HK-2 (cell line): ENCODE measurements at regions not wholly inside any gene's neighbourhood (a gene's known extent, or its start where the extent isn't known, plus 50 kb on each side); places are given as distances from the start of the nearest gene placed in this dataset.
"Not testable (repeated sequence)": the region's sequence is repeated elsewhere in the genome, so short reads cannot be mapped to it uniquely, and the experiment has no call there.

ENCODE experiments used
- DNase-seq: peaks from one replicate; pipeline ENCODE4 v3.0.0-alpha.2; 2018; ENCODE audit not compliant: unreplicated experiment

DNA sequence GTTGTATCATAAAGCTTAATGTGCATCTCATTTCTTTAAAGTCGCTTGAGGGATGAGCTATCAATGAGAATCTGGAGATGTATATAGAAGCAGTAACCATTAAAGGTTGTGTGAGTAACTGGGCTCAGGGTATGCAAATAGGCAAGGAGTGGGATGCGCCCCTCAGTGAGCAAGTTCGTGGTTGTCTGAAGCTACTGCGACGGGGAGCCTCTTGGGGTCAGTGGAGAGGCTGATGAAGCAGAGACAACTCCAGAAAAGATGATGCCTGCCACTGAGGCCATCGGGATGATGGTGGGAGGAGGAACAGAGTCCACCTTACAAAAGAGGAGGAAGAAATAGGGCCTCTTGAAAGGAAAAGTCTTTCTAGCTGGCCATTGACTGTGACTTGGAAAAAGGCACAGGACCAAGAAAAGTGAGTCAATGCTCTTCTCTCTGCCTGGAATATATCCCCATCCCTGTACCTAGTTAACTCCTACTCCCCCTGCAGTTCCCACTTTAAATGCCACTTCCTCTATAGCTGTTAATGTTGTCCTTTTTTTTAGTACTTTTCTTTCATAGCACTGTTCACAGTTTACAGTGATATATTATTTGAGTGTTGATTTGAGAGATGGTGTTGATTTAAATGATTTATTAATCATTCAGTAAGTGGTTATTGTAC lies 51.4 kb upstream of the LSM6 start:
- DNase-seq = no peak

GRCh38 chr4:146123231-146123630 lies 52.3 kb upstream of the LSM6 start:
- DNase-seq = no peak

- no peak for DNase-seq
Observed at GRCh38 chr4:146122398-146122797, 53.1 kb upstream of the LSM6 start.

GRCh38 chr4:146121757-146122156 lies 53.8 kb upstream of the LSM6 start:
- DNase-seq = no peak

- no peak for DNase-seq
Observed at GRCh38 chr4:146119845-146120404, 55.6 kb upstream of the LSM6 start.

- no peak for DNase-seq
Observed at GRCh38 chr4:146114066-146114465, 61.5 kb upstream of the LSM6 start.

DNA sequence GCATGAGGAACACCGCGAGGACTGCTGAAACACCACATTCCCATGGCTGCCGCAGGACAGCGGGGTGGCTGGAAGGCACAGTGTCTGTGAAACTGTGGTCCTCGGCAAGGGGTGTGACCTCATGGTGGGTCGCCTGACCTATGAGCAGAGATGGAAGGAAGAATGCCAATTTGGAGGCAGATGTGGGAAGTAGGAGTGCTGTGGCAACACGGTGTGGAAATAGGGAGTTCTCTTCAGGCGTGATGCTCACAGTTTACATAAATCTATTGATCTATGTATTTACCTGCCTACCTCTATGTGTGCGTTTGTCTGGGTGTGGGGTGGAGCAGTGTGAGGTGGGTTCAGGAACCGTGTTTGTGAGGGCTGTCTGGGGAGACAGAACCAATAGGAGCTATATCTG lies 62.3 kb upstream of the LSM6 start:
- DNase-seq = no peak

DNA sequence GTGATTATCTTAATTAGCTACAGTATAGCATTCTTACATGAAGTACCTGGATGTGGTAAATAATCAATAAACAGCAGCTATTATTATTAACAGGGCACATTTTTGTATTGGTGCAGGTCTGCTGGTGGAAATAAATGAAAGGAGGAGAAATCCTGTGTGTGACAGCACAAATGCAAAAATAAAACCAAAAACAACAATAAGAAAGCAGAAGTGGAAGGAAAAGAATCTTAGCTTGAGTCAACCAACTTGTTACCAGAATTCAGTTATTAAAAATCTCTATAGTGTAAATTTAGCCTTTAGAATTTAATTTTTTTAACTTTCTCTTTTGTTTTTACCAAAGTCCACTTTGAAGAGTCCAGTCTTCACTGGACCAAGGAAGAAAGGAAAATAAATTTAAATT lies 63.1 kb upstream of the LSM6 start:
- no peak for DNase-seq

GRCh38 chr4:146110871-146111485 lies 64.5 kb upstream of the LSM6 start:
- DNase-seq = no peak

GRCh38 chr4:146108756-146109155 lies 66.8 kb upstream of the LSM6 start:
- DNase-seq = no peak

DNA sequence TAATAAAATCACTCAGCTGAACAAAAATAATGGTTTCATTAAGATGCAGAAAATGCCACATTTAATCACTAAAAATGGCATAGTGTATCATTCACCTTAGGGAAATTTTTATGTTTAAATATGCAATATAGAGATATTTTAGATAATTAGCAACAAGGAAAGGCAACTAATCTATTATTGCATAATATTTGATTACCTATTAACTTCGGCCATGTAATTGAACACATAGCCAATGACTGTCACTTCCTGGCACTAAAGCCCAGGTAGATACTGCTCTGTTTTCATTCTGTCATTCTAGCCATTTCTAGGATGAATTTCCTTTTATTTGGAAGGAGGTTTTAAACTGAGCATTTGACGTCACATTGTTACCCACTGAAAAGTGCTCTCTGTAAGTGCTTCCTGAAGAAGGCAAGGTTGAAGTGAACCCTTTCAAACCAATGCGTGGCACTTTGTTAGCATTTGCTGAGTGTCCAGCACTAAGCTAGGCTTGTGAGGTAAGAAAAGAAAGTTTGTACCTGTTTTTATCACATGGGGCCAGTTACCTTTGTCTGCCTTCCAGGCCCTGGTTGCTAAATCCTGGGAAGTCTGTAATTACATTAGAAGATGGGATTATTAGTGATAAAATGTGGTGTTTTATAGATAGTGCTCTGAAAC lies 67.8 kb upstream of the LSM6 start:
- no peak for DNase-seq

GRCh38 chr4:146105464-146105863 lies 70.1 kb upstream of the LSM6 start:
- DNase-seq = no peak

- DNase-seq = no peak
Observed at GRCh38 chr4:146104541-146104940, 71.0 kb upstream of the LSM6 start.

DNA sequence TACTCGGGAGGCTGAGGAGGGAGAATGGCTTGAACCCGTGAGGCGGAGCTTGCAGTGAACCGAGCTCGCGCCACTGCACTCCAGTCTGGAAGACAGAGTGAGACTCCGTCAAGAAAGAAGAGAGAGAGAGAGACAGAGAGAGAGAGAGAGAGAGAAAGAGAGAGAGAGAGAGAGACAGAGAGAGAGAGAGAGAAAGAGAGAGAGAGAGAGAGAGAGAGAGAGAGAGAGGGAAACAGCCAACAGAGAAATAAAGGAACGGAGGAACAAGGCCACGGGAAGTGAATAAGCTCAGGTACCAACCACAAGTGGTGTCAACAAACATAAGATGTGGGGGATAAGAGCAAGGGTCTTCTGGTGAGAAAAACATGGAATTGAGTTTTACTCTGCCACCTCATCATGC lies 71.5 kb upstream of the LSM6 start:
- DNase-seq = not testable (repeated sequence)

DNA sequence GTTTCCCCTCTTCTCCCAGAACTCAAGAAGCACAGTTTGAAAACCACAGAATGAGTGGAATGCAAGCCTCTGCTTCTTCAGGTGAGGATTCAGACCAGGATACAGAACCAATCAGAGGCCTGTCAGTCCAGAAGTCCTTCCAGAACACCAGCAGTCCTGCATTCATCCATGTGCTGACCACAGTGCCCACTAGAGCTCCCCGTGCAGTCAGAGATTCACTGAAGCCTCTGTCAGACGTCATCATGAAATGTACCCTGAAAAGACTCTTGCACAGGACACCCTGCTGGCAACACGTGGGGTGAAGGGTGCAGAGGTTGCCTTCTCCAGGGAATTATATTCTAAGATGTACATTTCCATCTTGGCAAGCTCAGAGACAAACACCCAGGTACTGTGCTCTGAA lies 75.9 kb upstream of the LSM6 start:
- no peak for DNase-seq

- no peak for DNase-seq
Observed at GRCh38 chr4:146098978-146099377, 76.5 kb upstream of the LSM6 start.

- DNase-seq = no peak
Observed at GRCh38 chr4:146098397-146098796, 77.1 kb upstream of the LSM6 start.

- no peak for DNase-seq
Observed at GRCh38 chr4:146096371-146096770, 79.1 kb upstream of the LSM6 start.

GRCh38 chr4:146095860-146096259 lies 79.7 kb upstream of the LSM6 start:
- DNase-seq = peak; percentile 15

GRCh38 chr4:146095091-146095690 lies 80.3 kb upstream of the LSM6 start:
- DNase-seq = peak; percentile 28

- DNase-seq = no peak
Observed at GRCh38 chr4:146088690-146089089, 86.8 kb upstream of the LSM6 start.

GRCh38 chr4:146087856-146088255 lies 87.7 kb upstream of the LSM6 start:
- no peak for DNase-seq

DNA sequence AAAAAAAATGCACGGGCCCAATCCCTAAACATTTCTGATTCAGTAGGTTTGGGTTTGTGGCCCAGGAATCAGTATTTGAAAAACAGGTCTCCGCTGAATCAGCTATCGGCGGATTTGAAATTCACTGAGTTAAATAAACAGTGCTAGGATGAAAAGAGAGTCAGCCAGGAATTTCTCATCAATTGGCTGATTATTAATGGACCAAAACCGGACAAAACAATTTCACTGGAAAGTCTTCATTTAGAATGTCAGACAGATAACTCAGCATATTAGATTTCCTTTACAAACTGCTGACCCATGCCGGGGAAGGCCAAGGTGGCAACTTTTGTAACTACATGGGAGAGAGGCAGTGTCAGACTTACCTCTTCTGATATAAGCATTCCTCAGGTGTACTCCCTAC lies 99.4 kb upstream of the LSM6 start:
- DNase-seq = no peak
